Panc1 (cell line): ENCODE measurements at regions not wholly inside any gene's neighbourhood (a gene's known extent, or its start where the extent isn't known, plus 50 kb on each side); places are given as distances from the start of the nearest gene placed in this dataset.

ENCODE experiments used
- CTCF ChIP-seq: fragments of 450-650 bp; IDR thresholded peaks from 2 replicates; pipeline ENCODE4 v1.5.1; 2017; ENCODE audit warnings: mild to moderate bottlenecking
- POLR2AphosphoS5 ChIP-seq: IDR thresholded peaks from 2 replicates; pipeline ENCODE4 v1.6.1; 2012; ENCODE audit warnings: mild to moderate bottlenecking, low read depth, low read length, moderate library complexity

- TF ChIP-seq CTCF: no peak
- TF ChIP-seq POLR2AphosphoS5: no peak
These were observed 215.4 kb downstream of the HDGFL1 start for GRCh38 chr6:22784601-22785410.
